Effector memory CD8-positive, alpha-beta T cell (primary cell): ENCODE measurements at regions not wholly inside any gene's neighbourhood (a gene's known extent, or its start where the extent isn't known, plus 50 kb on each side); places are given as distances from the start of the nearest gene placed in this dataset.
"Not testable (repeated sequence)": the region's sequence is repeated elsewhere in the genome, so short reads cannot be mapped to it uniquely, and the experiment has no call there.

Experiments used
- ATAC-seq: fragments of 150-1000 bp; cut with Tn5 transposase; replicated peaks from 2 replicates; pipeline ENCODE4 v1.10.0; 2021; ENCODE audit warnings: mild to moderate bottlenecking, moderate library complexity
- DNase-seq, 3 experiments: peaks; one replicate each; pipeline ENCODE4 v3.0.0; 2021
- H3K27ac Mint-ChIP-seq, 2 donors: one replicate each; pipeline ENCODE4 v1.8.0; 2022; ENCODE audit warnings: mild to moderate bottlenecking in 2 of 2, mixed read lengths in 2 of 2, moderate library complexity in 2 of 2
- H3K27me3 Mint-ChIP-seq, 2 donors: one replicate each; pipeline ENCODE4 v1.8.0; 2022; ENCODE audit warnings: mixed read lengths in 2 of 2
- H3K36me3 Mint-ChIP-seq: one replicate; pipeline ENCODE4 v1.8.0; 2022; ENCODE audit warnings: mild to moderate bottlenecking, moderate library complexity, mixed read lengths; ENCODE audit not compliant: insufficient read depth
- H3K4me1 Mint-ChIP-seq, 2 donors: one replicate each; pipeline ENCODE4 v1.8.0; 2022; ENCODE audit warnings: low read depth in 2 of 2, mixed read lengths in 2 of 2
- H3K4me3 Mint-ChIP-seq, 2 donors: one replicate each; pipeline ENCODE4 v1.8.0; 2022; ENCODE audit warnings: mild to moderate bottlenecking in 2 of 2, mixed read lengths in 2 of 2, moderate library complexity in 2 of 2
- H3K9me3 Mint-ChIP-seq, 2 donors: one replicate each; pipeline ENCODE4 v1.8.0; 2022; ENCODE audit warnings: mixed read lengths in 2 of 2

- Mint-ChIP-seq H3K27me3 (peaks cover 19 to 23% of the 10 kb centered on the region in 2 donors), H3K4me1 (no peaks in the 10 kb centered on the region), H3K27ac (peak overlapping the region in 1 of 2 donors; percentile 6), H3K36me3 (no peaks in the 10 kb centered on the region), H3K4me3 (no peak overlapping the region), H3K9me3 (no peaks in the 10 kb centered on the region)
- ATAC-seq (no peak), DNase-seq (no peak)
These were observed 85.6 kb upstream of the IMMP2L start for GRCh38 chr7:111647881-111648280.

GRCh38 chr7:111644595-111644994 lies 82.3 kb upstream of the IMMP2L start:
- H3K27ac Mint-ChIP-seq, DNase-seq, ATAC-seq, H3K4me3 Mint-ChIP-seq, H3K9me3 Mint-ChIP-seq, H3K4me1 Mint-ChIP-seq, H3K36me3 Mint-ChIP-seq: not testable (repeated sequence)
- H3K27me3 Mint-ChIP-seq: peaks cover 19 to 23% of the 10 kb centered on the region in 2 donors

- H3K27me3 Mint-ChIP-seq: peaks cover 19 to 29% of the 10 kb centered on the region in 2 donors
- no peaks in the 10 kb centered on the region for H3K36me3 Mint-ChIP-seq
These were observed 80.1 kb upstream of the IMMP2L start for GRCh38 chr7:111642373-111642772.

GRCh38 chr7:111640416-111640815 lies 78.1 kb upstream of the IMMP2L start:
- no peak for DNase-seq
- Mint-ChIP-seq H3K9me3 (no peaks in the 10 kb centered on the region), H3K27ac (no peak overlapping the region), H3K4me3 (no peak overlapping the region), H3K4me1 (no peaks in the 10 kb centered on the region), H3K27me3 (peaks cover 13 to 15% of the 10 kb centered on the region in 2 donors), H3K36me3 (no peaks in the 10 kb centered on the region)
- no peak for ATAC-seq

More at GRCh38 chr7:111642373-111642772, 80.1 kb upstream of the IMMP2L start:
- Mint-ChIP-seq H3K4me3 (no peak overlapping the region), H3K4me1 (no peaks in the 10 kb centered on the region), H3K27ac (no peak overlapping the region), H3K9me3 (no peaks in the 10 kb centered on the region)
- ATAC-seq: no peak
- DNase-seq: no peak

GRCh38 chr7:111639934-111640333 lies 77.6 kb upstream of the IMMP2L start:
- Mint-ChIP-seq H3K9me3 (no peaks in the 10 kb centered on the region), H3K4me1 (no peaks in the 10 kb centered on the region), H3K27ac (no peak overlapping the region), H3K36me3 (no peaks in the 10 kb centered on the region), H3K4me3 (no peak overlapping the region), H3K27me3 (peaks cover 9 to 15% of the 10 kb centered on the region in 2 donors)
- ATAC-seq: no peak
- no peak for DNase-seq

- Mint-ChIP-seq H3K9me3 (no peaks in the 10 kb centered on the region), H3K4me3 (no peak overlapping the region), H3K27ac (no peak overlapping the region), H3K27me3 (peaks cover 0 to 20% of the 10 kb centered on the region in 2 donors), H3K4me1 (no peaks in the 10 kb centered on the region), H3K36me3 (no peaks in the 10 kb centered on the region)
- DNase-seq: no peak
- no peak for ATAC-seq
These were observed 75.8 kb upstream of the IMMP2L start for GRCh38 chr7:111638078-111638477.

GRCh38 chr7:111633878-111634277 lies 71.6 kb upstream of the IMMP2L start:
- H3K27me3 Mint-ChIP-seq: peaks cover 7 to 26% of the 10 kb centered on the region in 2 donors
- peaks cover 0 to 14% of the 10 kb centered on the region in 2 donors for H3K9me3 Mint-ChIP-seq
- no peak overlapping the region for H3K4me3 Mint-ChIP-seq
- no peak overlapping the region for H3K27ac Mint-ChIP-seq
- no peaks in the 10 kb centered on the region for H3K4me1 Mint-ChIP-seq
- DNase-seq (no peak), ATAC-seq (no peak)
- H3K36me3 Mint-ChIP-seq: peaks cover 3% of the 10 kb centered on the region

GRCh38 chr7:111630862-111631261 lies 68.6 kb upstream of the IMMP2L start:
- peaks cover 7 to 20% of the 10 kb centered on the region in 2 donors for H3K27me3 Mint-ChIP-seq
- DNase-seq (no peak), ATAC-seq (no peak)
- H3K9me3 Mint-ChIP-seq: peaks cover 0 to 14% of the 10 kb centered on the region in 2 donors
- no peaks in the 10 kb centered on the region for H3K4me1 Mint-ChIP-seq
- no peak overlapping the region for H3K4me3 Mint-ChIP-seq
- H3K27ac Mint-ChIP-seq: no peak overlapping the region
- peaks cover 3% of the 10 kb centered on the region for H3K36me3 Mint-ChIP-seq

GRCh38 chr7:111622084-111622483 lies 59.8 kb upstream of the IMMP2L start:
- DNase-seq (no peak), ATAC-seq (no peak)
- peaks cover 7 to 10% of the 10 kb centered on the region in 2 donors for H3K27me3 Mint-ChIP-seq
- H3K4me3 Mint-ChIP-seq: no peak overlapping the region
- no peaks in the 10 kb centered on the region for H3K9me3 Mint-ChIP-seq
- no peaks in the 10 kb centered on the region for H3K4me1 Mint-ChIP-seq
- H3K27ac Mint-ChIP-seq: no peak overlapping the region
- no peaks in the 10 kb centered on the region for H3K36me3 Mint-ChIP-seq
